Hepatocyte (in vitro differentiated cells): ENCODE measurements at regions not wholly inside any gene's neighbourhood (a gene's known extent, or its start where the extent isn't known, plus 50 kb on each side); places are given as distances from the start of the nearest gene placed in this dataset.

Experiments
- DNase-seq: peaks from one replicate; pipeline ENCODE4 v3.0.0-alpha.2; 2016; ENCODE audit warnings: low spot score
- H2AFZ ChIP-seq: fragments of 200-600 bp; sonication (generic); 2 replicates; pipeline ENCODE4 v1.6.0; 2016; ENCODE audit warnings: antibody characterized with exemption, mild to moderate bottlenecking
- H3K27ac ChIP-seq: fragments of 200-600 bp; sonication (generic); 2 replicates; pipeline ENCODE4 v1.5.1; 2016; ENCODE audit warnings: mild to moderate bottlenecking
- H3K27me3 ChIP-seq: fragments of 200-600 bp; sonication (generic); 2 replicates; pipeline ENCODE4 v1.6.1; 2016
- H3K36me3 ChIP-seq: fragments of 200-600 bp; sonication (generic); replicated peaks from 2 replicates; pipeline ENCODE4 v1.5.1; 2016; ENCODE audit warnings: low read depth; ENCODE audit not compliant: insufficient read depth
- H3K4me1 ChIP-seq: fragments of 200-600 bp; sonication (generic); 2 replicates; pipeline ENCODE4 v1.5.1; 2016; ENCODE audit warnings: mild to moderate bottlenecking, moderate library complexity; ENCODE audit not compliant: insufficient read depth
- H3K4me2 ChIP-seq: fragments of 200-600 bp; sonication (generic); 2 replicates; pipeline ENCODE4 v1.6.0; 2016
- H3K4me3 ChIP-seq: fragments of 200-600 bp; sonication (generic); 2 replicates; pipeline ENCODE4 v1.5.1; 2016; ENCODE audit warnings: mild to moderate bottlenecking
- H3K79me2 ChIP-seq: fragments of 200-600 bp; sonication (generic); 2 replicates; pipeline ENCODE4 v1.6.0; 2017; ENCODE audit warnings: mild to moderate bottlenecking
- H3K9me2 ChIP-seq: fragments of 200-600 bp; sonication (generic); replicated peaks from 2 replicates; pipeline ENCODE4 v1.6.0; 2017; ENCODE audit warnings: mild to moderate bottlenecking; ENCODE audit not compliant: insufficient read depth
- H3K9me3 ChIP-seq: fragments of 200-600 bp; sonication (generic); 2 replicates; pipeline ENCODE4 v1.5.1; 2016; ENCODE audit warnings: low read depth, mild to moderate bottlenecking
- H4K20me1 ChIP-seq: fragments of 200-600 bp; sonication (generic); 2 replicates; pipeline ENCODE4 v1.6.0; 2016; ENCODE audit warnings: mild to moderate bottlenecking; ENCODE audit not compliant: insufficient read depth, poor library complexity, severe bottlenecking
- EZH2 ChIP-seq: fragments of 200-600 bp; sonication (generic); IDR thresholded peaks from 2 replicates; pipeline ENCODE4 v1.6.1; 2016; ENCODE audit warnings: antibody characterized with exemption, mild to moderate bottlenecking, borderline replicate concordance
- EZH2phosphoT487 ChIP-seq: fragments of 200-600 bp; sonication (generic); IDR thresholded peaks from one replicate; pipeline ENCODE4 v1.6.1; 2018; ENCODE audit warnings: antibody characterized with exemption, mild to moderate bottlenecking, low read depth, moderate library complexity; ENCODE audit not compliant: unreplicated experiment, severe bottlenecking
- WGBS: methylation state at CpG from one replicate; pipeline ENCODE4 v1.1.6; 2016; ENCODE audit warnings: low lambda C conversion rate; ENCODE audit errors: missing lambda C conversion rate; 5-methylcytosine and 5-hydroxymethylcytosine counted together
- TF ChIP-seq, protein P1 (sequence below): fragments of 200-600 bp; sonication (generic); IDR thresholded peaks from 2 replicates; pipeline ENCODE4 v1.5.1; 2016; ENCODE audit warnings: antibody characterized with exemption, mild to moderate bottlenecking; ENCODE audit not compliant: poor library complexity

GRCh38 chr12:72082986-72083820, 144.6 kb downstream of the TPH2 start:
- no peak overlapping the region for H3K4me2 ChIP-seq
- no peaks in the 10 kb centered on the region for H3K27me3 ChIP-seq
- H3K27ac ChIP-seq: no peak overlapping the region
- H2AFZ ChIP-seq: no peak overlapping the region
- TF ChIP-seq, protein P1, sequence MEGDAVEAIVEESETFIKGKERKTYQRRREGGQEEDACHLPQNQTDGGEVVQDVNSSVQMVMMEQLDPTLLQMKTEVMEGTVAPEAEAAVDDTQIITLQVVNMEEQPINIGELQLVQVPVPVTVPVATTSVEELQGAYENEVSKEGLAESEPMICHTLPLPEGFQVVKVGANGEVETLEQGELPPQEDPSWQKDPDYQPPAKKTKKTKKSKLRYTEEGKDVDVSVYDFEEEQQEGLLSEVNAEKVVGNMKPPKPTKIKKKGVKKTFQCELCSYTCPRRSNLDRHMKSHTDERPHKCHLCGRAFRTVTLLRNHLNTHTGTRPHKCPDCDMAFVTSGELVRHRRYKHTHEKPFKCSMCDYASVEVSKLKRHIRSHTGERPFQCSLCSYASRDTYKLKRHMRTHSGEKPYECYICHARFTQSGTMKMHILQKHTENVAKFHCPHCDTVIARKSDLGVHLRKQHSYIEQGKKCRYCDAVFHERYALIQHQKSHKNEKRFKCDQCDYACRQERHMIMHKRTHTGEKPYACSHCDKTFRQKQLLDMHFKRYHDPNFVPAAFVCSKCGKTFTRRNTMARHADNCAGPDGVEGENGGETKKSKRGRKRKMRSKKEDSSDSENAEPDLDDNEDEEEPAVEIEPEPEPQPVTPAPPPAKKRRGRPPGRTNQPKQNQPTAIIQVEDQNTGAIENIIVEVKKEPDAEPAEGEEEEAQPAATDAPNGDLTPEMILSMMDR: no peak
- TF ChIP-seq EZH2 (no peak), EZH2phosphoT487 (no peak)
- H3K9me2 ChIP-seq: no peaks in the 10 kb centered on the region
- WGBS: 84% methylated on average over 5 of the region's 5 CpGs
- no peaks in the 10 kb centered on the region for H3K79me2 ChIP-seq
- H3K9me3 ChIP-seq: no peaks in the 10 kb centered on the region
- no peaks in the 10 kb centered on the region for H4K20me1 ChIP-seq
- H3K4me1 ChIP-seq: no peaks in the 10 kb centered on the region
- H3K4me3 ChIP-seq: no peak overlapping the region
- H3K36me3 ChIP-seq: no peaks in the 10 kb centered on the region
- no peak for DNase-seq

- H2AFZ ChIP-seq: no peak overlapping the region
- H3K36me3 ChIP-seq: no peaks in the 10 kb centered on the region
- no peaks in the 10 kb centered on the region for H4K20me1 ChIP-seq
- TF ChIP-seq EZH2phosphoT487 (no peak), EZH2 (no peak)
- TF ChIP-seq, protein P1: no peak
- no peak overlapping the region for H3K4me2 ChIP-seq
- no peaks in the 10 kb centered on the region for H3K79me2 ChIP-seq
- H3K4me3 ChIP-seq: no peak overlapping the region
- 48% methylated on average over 1 of the region's 1 CpG for WGBS
- no peaks in the 10 kb centered on the region for H3K4me1 ChIP-seq
- H3K9me3 ChIP-seq: no peaks in the 10 kb centered on the region
- H3K9me2 ChIP-seq: no peaks in the 10 kb centered on the region
- H3K27ac ChIP-seq: no peak overlapping the region
- no peaks in the 10 kb centered on the region for H3K27me3 ChIP-seq
- no peak for DNase-seq
These were observed 145.4 kb downstream of the TPH2 start for GRCh38 chr12:72084061-72084460.

- H3K4me1 ChIP-seq: no peaks in the 10 kb centered on the region
- no peak overlapping the region for H3K27ac ChIP-seq
- H3K9me2 ChIP-seq: no peaks in the 10 kb centered on the region
- no peak overlapping the region for H2AFZ ChIP-seq
- H3K4me2 ChIP-seq: no peak overlapping the region
- no peaks in the 10 kb centered on the region for H3K79me2 ChIP-seq
- no peaks in the 10 kb centered on the region for H4K20me1 ChIP-seq
- 53% methylated on average over 1 of the region's 1 CpG for WGBS
- no peak for TF ChIP-seq EZH2
- TF ChIP-seq, protein P1: no peak
- no peak overlapping the region for H3K4me3 ChIP-seq
- no peak for DNase-seq
- no peaks in the 10 kb centered on the region for H3K9me3 ChIP-seq
- no peaks in the 10 kb centered on the region for H3K36me3 ChIP-seq
- H3K27me3 ChIP-seq: no peaks in the 10 kb centered on the region
These were observed 146.2 kb downstream of the TPH2 start for GRCh38 chr12:72084880-72085279.
